ENCODE measurements at regions not wholly inside any gene's neighbourhood (a gene's known extent, or its start where the extent isn't known, plus 50 kb on each side); places are given as distances from the start of the nearest gene placed in this dataset.

- no peak for TF ChIP-seq POLR2A (IDR thresholded peaks at IDR 0.05)
- TF ChIP-seq CTCF (IDR thresholded peaks at IDR 0.05): no peak
Measured at GRCh38 chr4:114034189-114034588, 54.7 kb upstream of the ARSJ start.
